AG04449 (cell line): ENCODE measurements at regions not wholly inside any gene's neighbourhood (a gene's known extent, or its start where the extent isn't known, plus 50 kb on each side); places are given as distances from the start of the nearest gene placed in this dataset.

Experiments used
- CTCF ChIA-PET: fragments of 350-600 bp; formaldehyde crosslinking; extraction: SDS; loops from one replicate; lab custom pipeline; 2021; ENCODE audit warnings: antibody characterized with exemption; lab: Yijun Ruan, JAX
- POLR2A ChIA-PET: fragments of 400-600, 350-600 bp; formaldehyde crosslinking; extraction: SDS; loops from one replicate; lab custom pipeline; 2020; ENCODE audit warnings: antibody characterized with exemption, inconsistent platforms; lab: Yijun Ruan, JAX
- DNase-seq: peaks from one replicate; pipeline ENCODE4 v3.0.0-alpha.2; 2010; ENCODE audit warnings: low read depth, low spot score
- H3K4me3 ChIP-seq: 2 replicates; pipeline ENCODE4 v1.5.1; 2011; ENCODE audit warnings: low read depth, mild to moderate bottlenecking, control low read depth, low read length
- CTCF ChIP-seq: IDR thresholded peaks from one replicate; pipeline ENCODE4 v1.5.1; 2011; ENCODE audit warnings: mild to moderate bottlenecking, moderate library complexity, low read length, control low read depth, inconsistent platforms; ENCODE audit not compliant: insufficient read depth; ENCODE audit errors: missing control alignments

GRCh38 chr11:80173371-80174136 is 732.7 kb upstream of the TENM4 start:
- no peak for DNase-seq
- CTCF ChIA-PET: no interaction called here
- no peak overlapping the region for H3K4me3 ChIP-seq
- POLR2A ChIA-PET: no interaction called here
- no peak for TF ChIP-seq CTCF

- DNase-seq: no peak
- ChIA-PET POLR2A (no interaction called here), CTCF (no interaction called here)
- TF ChIP-seq CTCF: no peak
- H3K4me3 ChIP-seq: no peak overlapping the region
Observed at GRCh38 chr11:80168796-80169195, 728.0 kb upstream of the TENM4 start.

- H3K4me3 ChIP-seq: no peak overlapping the region
- ChIA-PET POLR2A (no interaction called here), CTCF (interaction anchor here (1.7 kb wide), 1 partner anchor 12 kb away, joined by 8 read pairs; no protein-coding TSS in a partner anchor)
- DNase-seq: no peak
- TF ChIP-seq CTCF: no peak
Observed at GRCh38 chr11:80167766-80168165, 726.9 kb upstream of the TENM4 start.

GRCh38 chr11:80165744-80166143 is 724.9 kb upstream of the TENM4 start:
- CTCF ChIA-PET: interaction anchor here (2.3 kb wide), 1 partner anchor 10 kb away, joined by 10 read pairs; no protein-coding TSS in a partner anchor
- no peak overlapping the region for H3K4me3 ChIP-seq
- no peak for DNase-seq
- TF ChIP-seq CTCF: no peak
- POLR2A ChIA-PET: no interaction called here

- ChIA-PET POLR2A (no interaction called here), CTCF (interaction anchor here (1.0 to 2.3 kb wide), 3 partner anchors 8 to 455 kb away, joined by 3 to 10 read pairs (median 3); no protein-coding TSS in a partner anchor)
Observed at GRCh38 chr11:80163441-80163840, 722.6 kb upstream of the TENM4 start.

GRCh38 chr11:80163011-80163410 is 722.2 kb upstream of the TENM4 start:
- TF ChIP-seq CTCF: no peak
- DNase-seq: no peak
- ChIA-PET CTCF (interaction anchor here (1.0 to 1.6 kb wide), 2 partner anchors 9 to 455 kb away, joined by 3 read pairs; no protein-coding TSS in a partner anchor), POLR2A (no interaction called here)
- H3K4me3 ChIP-seq: no peak overlapping the region

More at GRCh38 chr11:80163441-80163840, 722.6 kb upstream of the TENM4 start:
- no peak overlapping the region for H3K4me3 ChIP-seq
- no peak for TF ChIP-seq CTCF
- DNase-seq: no peak
